GM10266 (cell line): ENCODE measurements at regions not wholly inside any gene's neighbourhood (a gene's known extent, or its start where the extent isn't known, plus 50 kb on each side); places are given as distances from the start of the nearest gene placed in this dataset.

Source experiments
- DNase-seq: peaks from one replicate; pipeline ENCODE4 v3.0.0; 2012; ENCODE audit errors: extremely low spot score
- CTCF ChIP-seq: IDR thresholded peaks from 2 replicates; pipeline ENCODE4 v1.5.1; 2012; ENCODE audit warnings: mild to moderate bottlenecking, low read depth; ENCODE audit not compliant: control insufficient read depth, insufficient read depth; ENCODE audit errors: missing control alignments

GRCh38 chr10:129411393-129411705 lies 55.7 kb upstream of the MGMT start:
- DNase-seq = no peak
- no peak for TF ChIP-seq CTCF

DNA sequence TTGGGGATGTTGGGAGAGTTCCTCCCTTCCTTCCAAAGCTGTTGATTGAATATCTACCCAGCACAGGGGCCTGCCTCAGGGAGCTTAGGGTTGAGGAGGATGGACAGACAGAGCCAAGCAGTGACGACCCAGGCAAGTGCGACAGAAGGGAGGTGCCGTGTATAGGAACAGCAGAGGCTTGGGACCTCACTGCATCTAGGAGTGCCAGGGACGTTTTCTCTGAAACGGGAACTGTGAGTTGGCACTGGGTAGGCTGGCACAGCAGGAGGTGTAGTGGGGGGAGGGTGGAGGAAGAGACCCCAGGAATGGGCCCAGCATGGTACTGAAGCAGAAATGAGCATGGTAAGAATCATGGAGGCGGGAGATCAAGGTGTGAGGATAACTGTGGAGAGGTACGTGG lies 55.3 kb upstream of the MGMT start:
- TF ChIP-seq CTCF = no peak

DNA sequence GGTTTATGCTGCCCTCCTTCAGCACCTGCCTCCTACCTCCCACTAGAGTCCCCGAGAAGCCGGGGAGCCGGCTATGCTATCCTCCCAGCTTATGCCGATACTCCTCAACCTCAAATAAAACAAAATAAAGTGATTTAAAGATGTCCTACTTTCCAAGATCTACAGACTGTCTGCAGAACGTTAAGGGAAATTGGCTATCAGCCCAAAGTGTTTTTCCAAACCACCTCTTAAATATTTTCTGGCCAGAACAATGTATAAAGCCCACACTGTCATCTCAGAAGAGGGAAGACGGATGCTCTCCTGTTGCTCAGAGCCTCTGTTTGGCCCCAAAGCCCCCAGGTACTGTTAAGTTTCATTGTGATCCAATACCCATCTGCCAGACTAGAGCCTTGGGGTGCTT lies 54.0 kb upstream of the MGMT start:
- DNase-seq = no peak

More for the DNA sequence above, 55.3 kb upstream of the MGMT start:
- DNase-seq = no peak

GRCh38 chr10:129415215-129416140 lies 51.6 kb upstream of the MGMT start:
- DNase-seq = no peak
- TF ChIP-seq CTCF = no peak

More for the DNA sequence above, 54.0 kb upstream of the MGMT start:
- TF ChIP-seq CTCF = no peak

- DNase-seq = no peak
Observed at GRCh38 chr10:129416155-129416554, 50.9 kb upstream of the MGMT start.

DNA sequence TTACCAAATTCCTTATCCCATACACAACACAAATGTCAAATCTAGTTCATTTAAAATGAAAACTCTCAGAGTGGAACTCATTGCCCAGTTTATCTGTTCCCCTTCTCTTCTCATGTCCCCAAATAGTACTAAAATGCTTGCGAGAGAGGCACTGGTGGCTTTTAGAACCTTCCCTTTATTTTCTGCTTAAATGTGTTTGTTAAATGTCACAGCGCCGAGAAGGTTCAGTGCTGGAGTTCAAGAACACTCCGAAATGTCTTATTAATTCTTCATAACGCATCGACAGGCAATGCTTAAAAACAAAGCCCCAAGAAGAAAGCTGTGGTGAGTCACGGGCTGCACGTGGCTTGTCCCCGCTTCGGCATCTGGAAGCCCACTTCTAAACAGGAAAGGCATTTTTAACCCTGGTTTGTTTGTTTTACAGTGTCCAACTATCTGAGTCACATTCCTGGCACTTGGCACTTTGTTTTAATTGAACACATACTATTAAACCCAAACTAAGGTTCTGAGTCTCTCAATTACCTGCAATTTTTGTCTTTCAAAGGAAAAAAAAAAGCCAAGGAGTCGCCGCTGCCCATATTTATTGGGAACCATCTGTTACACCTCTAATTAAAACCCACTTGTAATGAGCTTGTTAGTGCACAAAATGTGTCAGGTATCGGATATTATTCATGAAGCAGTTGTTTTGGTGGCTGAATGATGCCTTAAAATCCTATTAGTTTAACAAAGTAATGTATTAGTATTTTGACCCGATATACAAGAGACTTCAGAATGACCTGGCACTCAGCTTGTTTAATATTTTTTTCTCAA lies 49.9 kb upstream of the MGMT start:
- TF ChIP-seq CTCF = no peak
- no peak for DNase-seq

More at GRCh38 chr10:129416155-129416554, 50.9 kb upstream of the MGMT start:
- no peak for TF ChIP-seq CTCF
